ENCODE measurements at regions not wholly inside any gene's neighbourhood (a gene's known extent, or its start where the extent isn't known, plus 50 kb on each side); places are given as distances from the start of the nearest gene placed in this dataset.

GRCh38 chr10:84907461-84908009 lies 579.1 kb downstream of the CCSER2 start:
- Histone ChIP-seq H3K4me3 (no peak overlapping the region), H3K9ac (ENCODE audit: insufficient read depth in 1 of 2, low read depth in 2 of 2, low read length in 2 of 2) (no peak overlapping the region), H3K4me1 (replicated peaks in 1 of 2; ENCODE audit: control insufficient read depth in 2 of 2, insufficient read depth in 2 of 2, low read length in 2 of 2) (no peaks in the 10 kb centered on the region), H3K4me2 (ENCODE audit: insufficient read depth, low read length) (no peak overlapping the region), H3K36me3 (ENCODE audit: control insufficient read depth, insufficient read depth, low read length) (no peaks in the 10 kb centered on the region), H3K27ac (ENCODE audit: extremely low read depth, low read depth, low read length) (no peak overlapping the region), H3K27me3 (ENCODE audit: control insufficient read depth in 2 of 2, insufficient read depth in 2 of 2, low read length in 2 of 2) (no peaks in the 10 kb centered on the region), H3K9me3 (replicated peaks; ENCODE audit: control insufficient read depth, insufficient read depth, low read depth, low read length) (no peaks in the 10 kb centered on the region), H4K20me1 (replicated peaks; ENCODE audit: control insufficient read depth, insufficient read depth, low read length) (no peaks in the 10 kb centered on the region), H3K9me1 (ENCODE audit: control insufficient read depth, insufficient read depth, low read length) (no peaks in the 10 kb centered on the region), H2AFZ (ENCODE audit: low read depth, low read length) (no peak overlapping the region), H3K79me2 (ENCODE audit: control insufficient read depth, insufficient read depth, low read length) (no peaks in the 10 kb centered on the region)
- in situ Hi-C loops (cut with MboI): no loop called here
- FAIRE-seq (no peak), DNase-seq (ENCODE audit: extremely low read depth in 1 of 4, low spot score in 3 of 4) (no peak), ATAC-seq (no peak)
- WGBS (ENCODE audit: insufficient coverage, low coverage, missing lambda C conversion rate): 0% methylated on average over 4 of the region's 4 CpGs
- ChIA-PET POLR2A (interaction anchor here (0.8 kb wide), 1 partner anchor 48 kb away, joined by 3 read pairs; no protein-coding TSS in a partner anchor), CTCF (ENCODE audit: low intra/inter-chr PET ratio) (no interaction called here)
- no TSS peak for BruUV-seq (replicated peaks)
- no peak for TF ChIP-seq ZBTB5 (IDR thresholded peaks at IDR 0.05)
- intact Hi-C loops (cut with micrococcal nuclease): no loop called here

- 0% methylated on average over 4 of the region's 4 CpGs for WGBS (ENCODE audit: insufficient coverage, low coverage, missing lambda C conversion rate)
- no peak overlapping the region for H3K4me3 ChIP-seq
- H4K20me1 ChIP-seq (replicated peaks; ENCODE audit: control insufficient read depth, insufficient read depth, low read length): no peaks in the 10 kb centered on the region
- no peaks in the 10 kb centered on the region for H3K27me3 ChIP-seq (ENCODE audit: control insufficient read depth in 2 of 2, insufficient read depth in 2 of 2, low read length in 2 of 2)
- H3K9me1 ChIP-seq (ENCODE audit: control insufficient read depth, insufficient read depth, low read length): no peaks in the 10 kb centered on the region
- in situ Hi-C loops (cut with MboI): no loop called here
- FAIRE-seq (no peak), DNase-seq (ENCODE audit: extremely low read depth in 1 of 4, low spot score in 3 of 4) (no peak), ATAC-seq (no peak)
- TF ChIP-seq ZBTB7A (IDR thresholded peaks at IDR 0.05; ENCODE audit: borderline replicate concordance, control insufficient read depth, low read depth, low read length) (no peak), MTA2 (IDR thresholded peaks at IDR 0.05; ENCODE audit: low read depth) (no peak), PRDM10 (IDR thresholded peaks at IDR 0.05; ENCODE audit: partially characterized antibody) (no peak), ZNF778 (CRISPR knock-in tag; IDR thresholded peaks at IDR 0.05) (no peak), NCOA6 (IDR thresholded peaks at IDR 0.05) (no peak), NR2F6 (CRISPR knock-in tag; IDR thresholded peaks at IDR 0.05) (no peak), EZH2 (IDR thresholded peaks at IDR 0.05; ENCODE audit: borderline replicate concordance, low read depth, low read length) (no peak)
- H3K4me1 ChIP-seq (replicated peaks in 1 of 2; ENCODE audit: control insufficient read depth in 2 of 2, insufficient read depth in 2 of 2, low read length in 2 of 2): no peaks in the 10 kb centered on the region
- BruUV-seq (replicated peaks): no TSS peak
- H3K9me3 ChIP-seq (replicated peaks; ENCODE audit: control insufficient read depth, insufficient read depth, low read depth, low read length): no peaks in the 10 kb centered on the region
- no peak overlapping the region for H3K27ac ChIP-seq (ENCODE audit: extremely low read depth, low read depth, low read length)
- no peak overlapping the region for H2AFZ ChIP-seq (ENCODE audit: low read depth, low read length)
- POLR2A ChIA-PET: interaction anchor here (0.8 to 1.0 kb wide), 2 partner anchors 11 to 47 kb away, joined by 3 read pairs; no protein-coding TSS in a partner anchor
- CTCF ChIA-PET (ENCODE audit: low intra/inter-chr PET ratio): no interaction called here
- no peaks in the 10 kb centered on the region for H3K79me2 ChIP-seq (ENCODE audit: control insufficient read depth, insufficient read depth, low read length)
- no peak overlapping the region for H3K4me2 ChIP-seq (ENCODE audit: insufficient read depth, low read length)
- intact Hi-C loops (cut with micrococcal nuclease): no loop called here
- H3K9ac ChIP-seq (ENCODE audit: insufficient read depth in 1 of 2, low read depth in 2 of 2, low read length in 2 of 2): no peak overlapping the region
- no peaks in the 10 kb centered on the region for H3K36me3 ChIP-seq (ENCODE audit: control insufficient read depth, insufficient read depth, low read length)
Observed at GRCh38 chr10:84908491-84908890, 580.1 kb downstream of the CCSER2 start.

All from K562 (cell line).